Panc1 (cell line): ENCODE measurements at regions not wholly inside any gene's neighbourhood (a gene's known extent, or its start where the extent isn't known, plus 50 kb on each side); places are given as distances from the start of the nearest gene placed in this dataset.

Experiments used
- ATAC-seq: fragments of 200-7000 bp; cut with Tn5 transposase; 2 replicates; pipeline ENCODE4 v1.9.1; 2020; ENCODE audit warnings: mild to moderate bottlenecking, moderate library complexity
- BruUV-seq: library from RNA; stranded (reverse); fragments of 400-500 nt; replicated peaks from 2 replicates; lab custom pipeline; 2021; lab: Mats Ljungman, UMichigan
- CTCF ChIA-PET: fragments of 300-600 bp; sonication (Branson Sonifier 250); formaldehyde crosslinking; loops from one replicate; lab custom pipeline; 2022; ENCODE audit warnings: antibody characterized with exemption; lab: Charles Lee
- POLR2A ChIA-PET: fragments of 300-600 bp; sonication (Branson Sonifier 250); formaldehyde crosslinking; loops from one replicate; lab custom pipeline; 2022; ENCODE audit warnings: antibody characterized with exemption; lab: Charles Lee
- DNase-seq: peaks from one replicate; pipeline ENCODE4 v3.0.0-alpha.2; 2010; ENCODE audit warnings: low read depth, low spot score
- H3K27ac ChIP-seq: 2 replicates; pipeline ENCODE4 v1.5.1; 2011; ENCODE audit warnings: mild to moderate bottlenecking, low read length, inconsistent platforms
- H3K27me3 ChIP-seq: fragments of 200-500 bp; sonication (Bioruptor generic); 2 replicates; pipeline ENCODE4 v1.6.0; 2014; ENCODE audit warnings: low read length, inconsistent platforms; ENCODE audit not compliant: control insufficient read depth, insufficient read depth
- H3K36me3 ChIP-seq: fragments of 200-500 bp; sonication (Bioruptor generic); 2 replicates; pipeline ENCODE4 v1.5.1; 2014; ENCODE audit warnings: inconsistent platforms, mild to moderate bottlenecking, low read length, moderate library complexity; ENCODE audit not compliant: control insufficient read depth, insufficient read depth
- H3K4me1 ChIP-seq: 2 replicates; pipeline ENCODE4 v1.5.1; 2011; ENCODE audit warnings: inconsistent platforms, mild to moderate bottlenecking, low read length, moderate library complexity; ENCODE audit not compliant: control insufficient read depth, insufficient read depth
- H3K4me3 ChIP-seq, 2 experiments: 2 replicates each; pipeline ENCODE4 v1.5.1; 2011 to 2012; ENCODE audit warnings: low read depth in 2 of 2, low read length in 2 of 2, mild to moderate bottlenecking in 2 of 2, inconsistent platforms in 1 of 2, moderate library complexity in 1 of 2
- H3K9me3 ChIP-seq: fragments of 200-500 bp; sonication (Bioruptor generic); 2 replicates; pipeline ENCODE4 v1.5.1; 2014; ENCODE audit warnings: low read depth, mild to moderate bottlenecking, inconsistent platforms, low read length, moderate library complexity; ENCODE audit not compliant: control insufficient read depth, insufficient read depth
- POLR2AphosphoS5 ChIP-seq: IDR thresholded peaks from 2 replicates; pipeline ENCODE4 v1.6.1; 2012; ENCODE audit warnings: mild to moderate bottlenecking, low read depth, low read length, moderate library complexity
- SIN3A ChIP-seq: IDR thresholded peaks from 2 replicates; pipeline ENCODE4 v1.6.1; 2012; ENCODE audit warnings: low read depth, mild to moderate bottlenecking, low read length, moderate library complexity, borderline replicate concordance; ENCODE audit not compliant: insufficient read depth
- TCF7L2 ChIP-seq: IDR thresholded peaks from 2 replicates; pipeline ENCODE4 v1.6.1; 2011; ENCODE audit warnings: mild to moderate bottlenecking, low read depth, low read length, inconsistent platforms
- in situ Hi-C: cut with HindIII; loops from 2 replicates; pipeline ENCODE4 v1.10.0; 2016; ENCODE audit warnings: low sequenced_read_pairs, low pct_unique_long_range_greater_than_20kb
- intact Hi-C: fragments of 100-400 bp; cut with micrococcal nuclease; formaldehyde crosslinking; loops from one replicate; pipeline ENCODE4 v1.10.0; 2022; ENCODE audit not compliant: unreplicated experiment
- TF ChIP-seq, protein P1 (sequence below), 2 experiments: IDR thresholded peaks; 2 replicates each; pipeline ENCODE4 v1.6.1; 2011 to 2012; ENCODE audit warnings: low read depth in 2 of 2, control low read depth in 1 of 2, low read length in 1 of 2, mild to moderate bottlenecking in 1 of 2, moderate library complexity in 1 of 2; ENCODE audit not compliant: insufficient read depth in 1 of 2
- TF ChIP-seq, protein P2 (sequence below): fragments of 450-650 bp; IDR thresholded peaks from 2 replicates; pipeline ENCODE4 v1.5.1; 2017; ENCODE audit warnings: mild to moderate bottlenecking

DNA sequence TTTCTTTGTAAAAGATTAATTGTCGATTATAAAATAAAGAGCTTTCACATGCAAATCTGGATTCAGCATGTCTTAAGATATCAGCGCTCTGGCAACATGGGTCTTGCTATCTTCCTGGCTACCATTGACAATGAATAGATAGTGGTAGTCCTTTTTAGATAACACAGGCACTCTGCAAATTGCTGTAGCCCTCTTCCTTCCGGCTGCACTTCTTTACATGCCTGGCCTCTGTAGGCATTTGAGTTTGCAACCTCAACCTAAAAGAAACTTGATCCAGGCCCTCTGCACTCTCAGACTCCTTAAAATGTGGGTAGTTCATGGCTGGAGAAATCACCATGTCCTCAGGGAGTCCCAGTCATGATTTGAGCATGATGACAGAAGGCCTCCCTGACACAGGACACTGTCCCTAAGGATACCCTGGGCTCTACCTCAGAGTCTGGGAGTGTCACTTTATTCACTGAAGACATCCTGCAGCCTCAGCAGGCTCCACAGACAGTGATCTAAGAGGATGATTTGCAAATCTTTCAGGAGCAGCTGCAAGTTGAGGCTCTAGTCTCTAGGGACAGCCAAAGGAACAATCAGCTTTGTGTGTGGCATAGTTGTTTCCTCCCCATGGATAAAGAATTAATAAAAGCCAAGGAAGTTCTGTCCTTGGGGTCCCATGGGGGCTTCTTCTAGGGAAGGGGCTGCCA lies 529.4 kb downstream of the RBFOX1 start:
- no peak overlapping the region for H3K27ac ChIP-seq

DNA sequence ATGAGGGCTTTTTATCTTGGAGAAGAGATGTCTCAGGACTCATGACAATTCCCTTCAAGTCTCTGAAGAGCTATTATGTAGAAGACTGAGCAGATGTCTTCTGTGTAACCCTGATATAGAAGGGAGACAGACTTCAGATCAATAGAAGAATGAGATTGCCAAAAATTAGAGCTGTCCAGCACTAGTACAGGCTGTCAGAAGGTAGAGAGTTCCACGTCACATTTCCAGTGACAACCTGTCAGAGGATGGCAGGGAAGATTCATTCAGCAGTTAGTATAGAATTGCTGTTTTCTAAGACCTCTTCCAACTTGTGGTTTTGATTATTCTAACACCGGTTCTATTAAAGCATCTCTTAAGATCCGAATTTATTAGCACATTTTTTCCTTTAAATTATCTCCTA lies 520.6 kb downstream of the RBFOX1 start:
- ATAC-seq (no peak), DNase-seq (no peak)
- in situ Hi-C loops (no loop called here), intact Hi-C loops (no loop called here)
- BruUV-seq, result no TSS peak
- Histone ChIP-seq H3K4me1 (no peaks in the 10 kb centered on the region), H3K4me3 (no peak overlapping the region), H3K9me3 (no peaks in the 10 kb centered on the region), H3K27me3 (no peaks in the 10 kb centered on the region), H3K27ac (no peak overlapping the region), H3K36me3 (no peaks in the 10 kb centered on the region)
- TF ChIP-seq SIN3A (no peak), TCF7L2 (no peak), POLR2AphosphoS5 (no peak)
- TF ChIP-seq, protein P1, sequence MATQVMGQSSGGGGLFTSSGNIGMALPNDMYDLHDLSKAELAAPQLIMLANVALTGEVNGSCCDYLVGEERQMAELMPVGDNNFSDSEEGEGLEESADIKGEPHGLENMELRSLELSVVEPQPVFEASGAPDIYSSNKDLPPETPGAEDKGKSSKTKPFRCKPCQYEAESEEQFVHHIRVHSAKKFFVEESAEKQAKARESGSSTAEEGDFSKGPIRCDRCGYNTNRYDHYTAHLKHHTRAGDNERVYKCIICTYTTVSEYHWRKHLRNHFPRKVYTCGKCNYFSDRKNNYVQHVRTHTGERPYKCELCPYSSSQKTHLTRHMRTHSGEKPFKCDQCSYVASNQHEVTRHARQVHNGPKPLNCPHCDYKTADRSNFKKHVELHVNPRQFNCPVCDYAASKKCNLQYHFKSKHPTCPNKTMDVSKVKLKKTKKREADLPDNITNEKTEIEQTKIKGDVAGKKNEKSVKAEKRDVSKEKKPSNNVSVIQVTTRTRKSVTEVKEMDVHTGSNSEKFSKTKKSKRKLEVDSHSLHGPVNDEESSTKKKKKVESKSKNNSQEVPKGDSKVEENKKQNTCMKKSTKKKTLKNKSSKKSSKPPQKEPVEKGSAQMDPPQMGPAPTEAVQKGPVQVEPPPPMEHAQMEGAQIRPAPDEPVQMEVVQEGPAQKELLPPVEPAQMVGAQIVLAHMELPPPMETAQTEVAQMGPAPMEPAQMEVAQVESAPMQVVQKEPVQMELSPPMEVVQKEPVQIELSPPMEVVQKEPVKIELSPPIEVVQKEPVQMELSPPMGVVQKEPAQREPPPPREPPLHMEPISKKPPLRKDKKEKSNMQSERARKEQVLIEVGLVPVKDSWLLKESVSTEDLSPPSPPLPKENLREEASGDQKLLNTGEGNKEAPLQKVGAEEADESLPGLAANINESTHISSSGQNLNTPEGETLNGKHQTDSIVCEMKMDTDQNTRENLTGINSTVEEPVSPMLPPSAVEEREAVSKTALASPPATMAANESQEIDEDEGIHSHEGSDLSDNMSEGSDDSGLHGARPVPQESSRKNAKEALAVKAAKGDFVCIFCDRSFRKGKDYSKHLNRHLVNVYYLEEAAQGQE (IDR thresholded peaks at IDR 0.05; ENCODE audit: insufficient read depth in 1 of 2, low read depth in 2 of 2, low read length in 1 of 2), result no peak
- TF ChIP-seq, protein P2, sequence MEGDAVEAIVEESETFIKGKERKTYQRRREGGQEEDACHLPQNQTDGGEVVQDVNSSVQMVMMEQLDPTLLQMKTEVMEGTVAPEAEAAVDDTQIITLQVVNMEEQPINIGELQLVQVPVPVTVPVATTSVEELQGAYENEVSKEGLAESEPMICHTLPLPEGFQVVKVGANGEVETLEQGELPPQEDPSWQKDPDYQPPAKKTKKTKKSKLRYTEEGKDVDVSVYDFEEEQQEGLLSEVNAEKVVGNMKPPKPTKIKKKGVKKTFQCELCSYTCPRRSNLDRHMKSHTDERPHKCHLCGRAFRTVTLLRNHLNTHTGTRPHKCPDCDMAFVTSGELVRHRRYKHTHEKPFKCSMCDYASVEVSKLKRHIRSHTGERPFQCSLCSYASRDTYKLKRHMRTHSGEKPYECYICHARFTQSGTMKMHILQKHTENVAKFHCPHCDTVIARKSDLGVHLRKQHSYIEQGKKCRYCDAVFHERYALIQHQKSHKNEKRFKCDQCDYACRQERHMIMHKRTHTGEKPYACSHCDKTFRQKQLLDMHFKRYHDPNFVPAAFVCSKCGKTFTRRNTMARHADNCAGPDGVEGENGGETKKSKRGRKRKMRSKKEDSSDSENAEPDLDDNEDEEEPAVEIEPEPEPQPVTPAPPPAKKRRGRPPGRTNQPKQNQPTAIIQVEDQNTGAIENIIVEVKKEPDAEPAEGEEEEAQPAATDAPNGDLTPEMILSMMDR, result no peak
- POLR2A ChIA-PET, result no interaction called here
- CTCF ChIA-PET, result no interaction called here

More for the DNA sequence above, 529.4 kb downstream of the RBFOX1 start:
- POLR2A ChIA-PET, result no interaction called here
- BruUV-seq, result no TSS peak
- Histone ChIP-seq H3K36me3 (no peaks in the 10 kb centered on the region), H3K4me3 (no peak overlapping the region), H3K9me3 (no peaks in the 10 kb centered on the region), H3K4me1 (no peaks in the 10 kb centered on the region), H3K27me3 (no peaks in the 10 kb centered on the region)
- DNase-seq (no peak), ATAC-seq (no peak)
- intact Hi-C loops, result no loop called here
- in situ Hi-C loops, result no loop called here
- TF ChIP-seq POLR2AphosphoS5, result no peak
- CTCF ChIA-PET, result no interaction called here

DNA sequence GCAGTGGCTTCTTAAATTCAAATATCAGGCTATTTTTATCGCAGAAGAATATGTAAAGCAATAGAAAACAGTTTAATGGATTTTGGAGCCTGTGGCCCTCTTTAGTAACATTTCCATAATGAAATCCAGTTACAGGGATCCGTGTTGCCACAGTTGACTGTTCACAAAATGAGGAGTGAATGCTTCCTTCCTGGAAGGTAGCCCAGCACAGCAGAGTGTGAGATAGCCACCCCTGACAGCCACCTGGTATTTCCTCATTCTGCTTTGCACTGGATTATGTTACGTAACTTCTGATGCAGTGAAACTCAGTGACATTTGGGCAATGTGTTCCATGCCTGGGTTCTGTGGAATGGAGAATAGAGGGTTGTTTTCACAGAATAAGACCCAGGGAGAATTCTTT lies 517.2 kb downstream of the RBFOX1 start:
- no peak for ATAC-seq
- ChIA-PET CTCF (no interaction called here), POLR2A (no interaction called here)
- Histone ChIP-seq H3K27ac (no peak overlapping the region), H3K4me3 (no peak overlapping the region), H3K36me3 (no peaks in the 10 kb centered on the region), H3K4me1 (no peaks in the 10 kb centered on the region), H3K27me3 (no peaks in the 10 kb centered on the region), H3K9me3 (no peaks in the 10 kb centered on the region)
- no peak for TF ChIP-seq SIN3A
- TF ChIP-seq, protein P1 (IDR thresholded peaks at IDR 0.05; ENCODE audit: insufficient read depth in 1 of 2, low read depth in 2 of 2, low read length in 1 of 2), result no peak
- no peak for TF ChIP-seq TCF7L2
- in situ Hi-C loops (no loop called here), intact Hi-C loops (no loop called here)
- BruUV-seq, result no TSS peak
- DNase-seq, result no peak
